ENCODE measurements at regions not wholly inside any gene's neighbourhood (a gene's known extent, or its start where the extent isn't known, plus 50 kb on each side); places are given as distances from the start of the nearest gene placed in this dataset.
"Not testable (repeated sequence)": the region's sequence is repeated elsewhere in the genome, so short reads cannot be mapped to it uniquely, and the experiment has no call there.

DNA sequence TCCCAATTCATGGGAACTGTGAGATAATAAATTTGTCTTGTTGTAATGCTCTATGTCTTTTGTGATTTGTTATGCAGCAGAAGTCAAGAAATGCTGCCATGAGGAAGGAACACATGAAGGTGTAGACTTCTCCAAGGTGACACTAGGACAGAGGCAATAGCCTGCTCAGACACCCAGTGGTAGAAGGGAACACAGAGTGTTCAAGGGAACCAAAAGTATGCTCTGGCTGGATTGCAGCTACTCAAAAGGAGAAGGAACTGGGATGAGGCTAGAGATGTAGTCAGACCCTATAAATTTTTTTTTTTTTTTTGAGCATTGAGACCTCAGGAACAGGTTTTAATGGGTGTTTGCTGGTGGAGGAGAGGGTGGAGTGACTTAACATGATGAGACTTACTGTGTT is 232.5 kb downstream of the PARP8 start:
- DNase-seq = no peak

DNA sequence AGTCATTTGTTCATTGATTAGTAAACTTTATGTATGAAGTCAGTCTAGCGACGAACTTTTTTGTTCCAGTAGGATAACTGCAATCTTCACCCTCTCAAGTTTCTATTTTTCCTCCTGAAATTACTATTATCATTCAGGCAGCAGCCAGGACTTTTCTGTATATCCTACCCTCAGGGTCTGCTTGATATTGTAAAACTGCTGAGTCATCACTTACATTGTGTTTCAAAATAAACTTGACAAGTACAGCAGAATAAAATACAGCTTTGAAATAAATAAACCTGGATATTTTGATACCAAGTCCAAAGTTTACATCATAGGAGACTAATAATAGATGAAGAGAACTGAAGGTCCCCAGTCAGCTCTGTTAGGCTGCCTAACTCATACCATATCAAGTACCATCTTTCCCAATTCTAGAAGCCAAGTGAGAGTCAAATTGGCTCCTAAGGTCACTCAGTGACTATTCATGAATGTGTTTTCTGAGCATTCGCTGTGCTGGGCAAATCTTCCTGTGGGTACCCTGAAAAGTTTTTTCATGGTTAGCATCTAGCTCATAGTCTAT is 234.6 kb downstream of the PARP8 start:
- no peak for DNase-seq

DNA sequence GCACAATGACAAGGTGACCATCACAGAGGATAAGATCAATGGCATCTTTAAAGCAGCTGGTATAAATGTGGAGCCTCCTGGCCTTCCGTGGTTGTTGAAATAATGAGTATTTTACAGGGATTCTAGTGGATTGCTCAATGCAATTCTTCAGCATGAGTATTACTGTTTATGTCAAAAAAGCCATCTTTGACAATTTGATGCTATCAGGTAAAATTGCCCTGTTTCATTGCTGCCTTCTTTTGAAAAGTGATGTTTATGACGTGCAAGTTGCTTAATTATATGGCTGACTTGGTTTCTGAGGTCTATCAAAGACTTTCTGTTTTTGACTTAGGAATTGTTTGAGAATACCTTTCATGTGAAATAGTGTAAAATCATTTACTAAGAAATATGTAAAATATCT is 237.2 kb downstream of the PARP8 start:
- no peak for DNase-seq

DNA sequence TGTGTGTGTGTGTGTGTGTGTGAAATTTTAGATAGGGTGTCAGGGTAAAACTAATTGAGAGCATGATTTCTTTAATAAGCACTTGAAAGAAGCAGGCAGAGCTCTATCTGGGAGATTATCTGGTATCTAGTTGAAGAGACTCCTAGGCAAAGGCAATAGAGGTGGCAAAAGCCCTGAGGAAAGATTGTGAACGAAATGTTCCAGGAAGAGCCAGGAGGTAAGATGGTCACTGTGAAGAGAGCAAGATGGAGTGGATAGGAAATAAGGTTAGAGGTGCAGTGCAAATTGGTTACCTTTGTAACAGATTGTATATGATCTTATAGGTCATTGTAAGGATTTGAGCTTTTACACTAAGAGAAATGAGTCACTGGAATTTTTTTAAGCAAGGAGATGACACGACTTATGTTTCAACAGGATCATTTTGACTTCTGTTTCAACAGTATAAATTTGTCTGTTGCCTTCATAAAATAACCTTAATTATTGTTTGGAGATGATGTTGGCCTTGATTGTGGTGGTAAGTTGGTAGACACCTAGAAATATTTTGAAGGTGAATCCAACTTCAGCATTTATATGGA is 239.6 kb downstream of the PARP8 start:
- DNase-seq = no peak

DNA sequence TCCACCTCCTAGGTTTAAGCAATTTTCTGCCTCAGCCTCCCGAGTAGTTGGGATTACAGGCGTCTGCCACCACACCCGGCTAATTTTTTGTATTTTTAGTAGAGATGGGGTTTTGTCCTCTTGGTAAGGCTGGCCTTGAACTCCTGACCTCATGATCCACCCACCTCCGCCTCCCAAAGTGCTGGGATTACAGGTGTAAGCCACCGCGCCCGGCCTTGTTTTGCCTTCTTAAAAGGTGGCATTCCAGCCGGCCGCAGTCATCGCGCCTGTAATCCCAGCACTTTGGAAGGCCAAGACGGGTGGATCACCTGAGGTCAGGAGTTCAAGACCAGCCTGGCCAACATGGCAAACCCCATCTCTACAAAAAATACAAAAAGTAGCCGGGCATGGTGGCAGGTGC is 253.7 kb downstream of the PARP8 start:
- DNase-seq = not testable (repeated sequence)

DNA sequence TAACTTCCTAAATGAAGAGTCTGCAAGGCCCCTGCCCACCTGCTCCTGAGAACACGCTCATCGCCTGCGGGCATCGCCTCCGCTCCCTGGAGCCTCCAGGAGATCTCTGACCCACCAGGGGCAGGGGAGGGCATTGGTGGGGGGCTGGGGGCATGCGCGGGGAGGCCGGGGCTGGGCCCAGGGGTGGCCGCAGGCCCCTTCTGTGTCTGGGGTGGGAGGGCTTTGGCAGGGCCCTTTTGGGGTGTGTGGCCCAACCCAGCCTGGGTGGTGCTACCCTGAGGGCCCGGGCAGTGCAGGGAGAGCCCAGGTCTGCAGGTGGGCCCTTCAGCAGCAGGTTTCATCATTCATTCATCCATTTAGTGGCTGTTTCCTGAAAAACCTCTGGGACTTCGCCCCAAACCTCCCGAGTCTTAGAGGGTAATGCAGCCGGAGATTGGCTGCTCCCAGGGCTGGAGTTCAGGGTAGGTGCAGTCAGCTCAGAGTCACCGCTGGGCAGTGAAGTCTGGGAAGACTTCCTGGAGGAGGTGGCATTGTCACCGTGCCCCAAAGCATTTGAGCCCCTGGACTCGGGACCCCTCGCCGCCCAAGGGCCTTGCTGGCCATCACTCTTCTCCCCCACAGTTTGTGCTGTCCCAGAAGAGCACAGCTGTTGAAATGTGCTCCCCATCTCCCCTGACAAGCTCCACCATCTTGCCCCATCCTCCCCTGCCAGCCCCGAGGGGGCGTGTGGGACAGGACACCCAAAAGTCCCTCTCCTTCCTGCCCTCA is 255.1 kb downstream of the PARP8 start:
- DNase-seq = no peak

DNA sequence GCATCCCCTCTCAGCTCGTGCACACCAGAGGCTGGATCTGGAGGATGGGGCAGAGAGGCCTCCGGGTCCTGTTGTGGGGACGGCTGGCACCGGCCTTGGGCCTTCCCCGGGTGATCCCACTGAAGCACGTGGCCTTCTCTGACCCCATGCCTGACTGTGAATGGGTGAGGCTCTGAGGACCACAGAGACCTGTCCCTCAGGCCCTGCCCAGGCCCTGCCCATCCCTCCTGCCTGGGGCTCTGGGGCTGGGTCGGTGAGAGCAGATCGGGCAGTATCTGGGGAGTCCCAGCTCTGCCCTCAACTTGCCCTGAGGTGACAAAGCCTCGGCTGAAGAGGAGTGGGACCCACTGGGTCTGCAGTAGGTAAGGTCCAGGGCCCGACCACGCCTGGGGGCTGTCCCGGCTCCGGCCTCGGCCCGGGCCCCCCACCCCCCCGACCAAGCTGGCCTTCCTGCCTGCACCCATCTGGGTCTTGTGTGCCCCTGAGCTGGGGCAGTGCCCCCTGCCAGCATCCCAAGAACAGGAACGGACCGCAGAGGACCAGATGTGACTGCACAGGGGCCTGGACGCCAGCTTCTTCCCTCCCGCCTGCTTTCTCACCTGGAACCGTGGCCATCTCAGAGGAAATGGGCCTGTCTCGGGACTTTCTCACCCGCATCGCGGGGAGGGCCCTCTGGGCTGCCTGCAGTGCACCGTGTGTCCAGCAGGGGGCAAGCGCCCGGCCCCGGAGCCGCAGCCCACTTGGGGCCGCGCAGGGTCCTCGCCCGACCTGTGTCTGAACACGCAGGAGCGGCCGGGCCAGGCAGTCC is 255.9 kb downstream of the PARP8 start:
- DNase-seq = not testable (repeated sequence)

DNA sequence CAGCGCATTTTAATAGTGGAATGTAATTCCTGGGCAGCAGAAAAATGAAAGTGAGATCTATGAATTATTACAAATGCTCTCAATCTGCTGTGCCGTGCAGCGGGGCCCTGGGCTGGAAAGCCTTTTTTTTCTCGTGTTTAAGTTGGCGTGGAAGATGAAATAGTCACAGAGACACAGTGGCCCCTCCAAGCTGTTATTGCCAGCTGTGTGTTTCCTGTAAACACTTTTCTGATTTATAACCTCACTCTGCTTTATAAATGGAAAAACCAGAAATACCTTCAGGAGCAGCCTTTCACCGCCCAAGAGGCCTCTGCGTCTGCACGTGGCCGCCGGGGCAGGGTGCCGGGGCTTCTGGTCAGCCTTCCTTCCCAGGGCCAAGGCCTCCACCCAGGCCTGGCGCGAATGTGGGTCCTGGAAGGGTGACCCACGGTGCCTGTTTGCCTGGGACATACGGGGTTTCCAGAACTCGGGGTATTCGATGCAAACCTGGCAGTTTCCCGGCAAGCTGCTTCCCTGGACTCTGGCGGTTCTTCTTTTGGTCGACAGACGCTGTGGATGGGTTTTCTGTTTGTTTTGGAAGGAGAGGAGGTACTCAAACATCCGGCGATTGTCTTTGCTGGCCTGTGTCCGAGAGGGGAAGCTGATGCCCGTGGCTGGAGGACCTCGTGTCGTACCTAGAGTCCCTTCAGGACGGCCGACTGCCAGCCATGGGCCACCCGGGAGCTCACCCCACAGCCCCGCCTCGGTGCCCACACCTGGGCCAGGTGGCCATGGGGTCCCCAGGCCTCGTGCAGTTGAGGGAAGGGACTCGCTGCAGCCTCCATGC is 256.7 kb downstream of the PARP8 start:
- no peak for DNase-seq

DNA sequence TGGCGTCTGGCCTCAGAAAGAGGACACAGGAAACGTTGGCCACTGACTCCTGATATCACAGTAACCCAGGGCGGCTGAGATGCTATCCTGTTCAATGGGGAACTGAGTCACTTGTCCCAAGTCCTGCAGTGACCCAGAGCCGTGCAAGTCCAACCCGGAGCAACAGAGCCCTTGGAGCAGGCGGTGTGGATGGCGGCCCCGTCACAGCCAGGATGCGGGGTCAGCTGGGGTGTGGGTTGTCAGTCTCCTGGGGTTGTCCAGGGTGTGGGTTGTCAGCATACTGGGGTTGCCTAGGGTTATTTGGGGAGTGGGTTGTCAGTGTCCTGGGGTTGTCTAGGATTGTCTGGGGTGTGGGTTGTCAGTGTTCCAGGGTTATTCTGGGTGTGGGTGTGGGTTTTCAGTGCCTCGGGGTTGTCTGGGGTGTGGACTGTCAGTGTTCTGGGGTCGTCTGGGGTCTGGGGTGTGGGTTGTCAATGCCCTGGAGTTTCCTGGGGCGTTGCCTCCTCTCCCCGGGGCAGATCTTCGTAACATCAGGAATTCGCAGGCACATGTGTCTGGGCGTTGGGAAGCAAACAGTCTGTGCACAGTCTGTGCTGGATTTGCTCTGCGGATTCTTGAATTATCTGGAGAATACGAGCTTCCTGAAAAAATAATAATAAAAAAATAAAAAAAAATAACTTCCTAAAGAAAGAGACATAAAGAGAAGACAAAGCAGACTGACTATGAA is 257.5 kb downstream of the PARP8 start:
- no peak for DNase-seq

DNA sequence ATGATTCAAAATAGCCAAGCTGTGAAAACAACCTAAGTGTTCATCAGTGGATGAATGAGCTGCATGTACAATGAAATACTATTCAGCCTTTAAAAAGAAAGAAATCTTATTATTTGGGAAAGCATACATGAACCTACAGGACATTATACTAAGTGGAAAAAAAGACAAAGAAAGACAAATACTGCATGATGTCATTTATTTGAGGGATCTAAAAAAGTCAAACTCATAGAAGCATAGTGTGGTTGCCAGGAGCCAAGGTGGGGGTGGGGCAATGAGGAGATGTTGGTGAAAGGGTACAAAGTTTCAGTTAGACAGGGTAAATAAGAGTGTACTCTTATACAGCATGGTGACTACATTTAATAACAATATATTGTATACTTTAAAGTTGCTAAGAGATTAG is 261.5 kb downstream of the PARP8 start:
- no peak for DNase-seq

DNA sequence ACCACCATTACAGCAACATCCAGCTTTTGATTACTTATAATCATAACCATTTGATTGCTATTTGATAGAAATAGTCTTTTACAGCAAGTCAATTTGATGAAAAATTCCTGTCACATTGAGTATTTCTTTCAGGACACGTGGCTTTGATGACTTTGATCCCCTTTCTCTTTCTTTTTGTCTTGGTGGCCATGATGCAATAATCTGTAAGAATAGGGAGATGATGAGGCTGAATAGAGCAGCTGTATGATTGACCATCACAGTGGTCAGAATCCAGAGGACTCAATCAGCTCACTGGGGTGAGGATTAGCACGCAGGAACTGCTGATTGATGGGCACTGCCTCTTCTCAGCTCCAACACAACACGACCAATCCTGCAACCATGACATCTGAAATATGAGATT is 262.7 kb downstream of the PARP8 start:
- DNase-seq = no peak

DNA sequence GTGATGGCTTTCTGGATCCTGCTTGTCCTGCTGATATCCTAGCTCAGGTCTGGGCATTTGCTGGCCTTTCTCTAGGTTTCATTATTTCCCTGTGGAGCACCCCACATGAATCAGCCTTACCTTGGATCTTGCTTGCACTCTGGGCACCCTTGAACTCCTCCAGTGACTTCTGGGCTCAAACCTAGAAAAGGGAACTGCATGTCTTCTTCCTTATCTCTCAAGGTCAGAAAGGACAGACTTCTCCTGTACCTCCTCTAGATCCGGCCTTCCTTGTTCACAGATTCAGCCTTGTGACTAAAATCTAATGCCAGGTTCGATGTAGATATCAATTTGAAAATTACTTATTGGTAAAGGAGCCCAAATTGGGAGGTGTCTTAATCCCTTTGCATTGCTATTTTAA is 267.9 kb downstream of the PARP8 start:
- no peak for DNase-seq

DNA sequence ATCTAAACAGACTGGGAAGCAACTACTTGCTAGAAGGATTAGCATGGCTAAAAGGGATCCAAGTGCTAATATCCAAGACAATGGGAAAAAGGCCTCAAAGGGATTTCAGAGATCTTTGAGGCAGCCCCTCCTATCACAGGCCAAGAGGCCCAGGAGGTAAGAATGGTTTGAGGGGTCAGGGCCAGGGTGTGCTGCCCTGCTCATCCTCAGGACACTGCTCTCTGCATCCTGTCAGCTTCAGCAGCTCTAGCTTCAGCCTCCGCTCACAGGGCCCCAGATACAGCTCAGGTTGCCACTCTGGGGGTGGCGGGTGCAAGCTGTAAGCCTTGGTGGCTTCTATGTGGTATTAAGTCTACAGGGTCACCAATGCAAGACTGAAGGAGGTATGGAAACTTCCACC is 278.7 kb downstream of the PARP8 start:
- DNase-seq = no peak

DNA sequence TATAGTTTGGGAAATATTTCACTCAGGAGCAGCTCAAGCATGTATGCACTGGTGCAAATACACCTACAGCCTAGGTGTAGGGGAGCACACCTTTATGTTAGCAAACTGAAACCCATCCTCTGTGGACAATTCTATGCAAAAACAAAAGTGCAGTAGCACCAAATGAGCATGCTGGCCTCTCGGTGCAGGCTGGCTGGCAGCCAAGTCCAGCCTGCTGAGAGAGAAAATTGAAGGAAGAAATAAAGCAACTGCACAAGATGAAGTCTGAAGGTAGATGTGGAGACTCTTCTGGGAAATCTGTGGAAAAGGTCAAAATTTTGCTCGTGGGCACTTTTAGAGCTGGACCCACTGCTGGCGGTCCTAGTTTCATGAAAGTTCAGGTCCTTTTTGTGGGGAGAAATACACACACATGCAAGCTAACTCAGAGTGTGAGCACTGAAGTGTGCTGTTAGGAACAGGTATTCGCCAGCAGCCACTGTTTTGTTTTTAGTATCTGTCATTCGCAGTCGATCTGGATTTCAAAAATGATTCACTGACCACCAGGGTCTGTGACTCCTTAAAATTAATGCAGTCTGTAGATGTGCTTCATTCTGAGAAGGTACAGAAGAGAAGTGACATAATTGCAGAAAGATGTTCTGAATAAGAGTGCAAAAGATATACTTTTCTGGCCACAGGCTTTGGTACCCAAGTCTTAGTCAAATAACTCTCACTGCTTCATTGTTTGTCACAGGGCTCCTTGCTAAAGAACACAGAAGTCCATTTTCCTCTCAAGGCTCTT is 281.7 kb downstream of the PARP8 start:
- no peak for DNase-seq

DNA sequence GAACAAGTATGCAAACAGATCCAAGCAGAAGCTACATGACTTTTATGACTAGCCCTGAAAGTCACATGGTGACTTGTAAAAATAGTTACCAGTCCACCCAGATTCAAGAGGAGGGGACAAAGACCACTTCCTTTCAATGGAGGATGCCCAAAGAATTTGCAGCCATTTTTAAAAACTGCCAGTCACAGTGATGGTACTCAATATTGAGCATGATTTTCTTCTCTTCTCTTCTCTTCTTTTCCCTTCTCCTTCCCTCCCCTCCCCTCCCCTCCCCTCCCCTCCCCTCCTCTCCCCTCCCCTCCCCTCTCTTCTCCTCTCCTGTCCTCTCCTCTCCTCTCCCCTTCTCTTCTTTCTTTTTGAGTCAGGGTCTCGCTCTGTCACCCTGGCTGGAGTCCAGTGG is 286.9 kb downstream of the PARP8 start:
- no peak for DNase-seq

DNA sequence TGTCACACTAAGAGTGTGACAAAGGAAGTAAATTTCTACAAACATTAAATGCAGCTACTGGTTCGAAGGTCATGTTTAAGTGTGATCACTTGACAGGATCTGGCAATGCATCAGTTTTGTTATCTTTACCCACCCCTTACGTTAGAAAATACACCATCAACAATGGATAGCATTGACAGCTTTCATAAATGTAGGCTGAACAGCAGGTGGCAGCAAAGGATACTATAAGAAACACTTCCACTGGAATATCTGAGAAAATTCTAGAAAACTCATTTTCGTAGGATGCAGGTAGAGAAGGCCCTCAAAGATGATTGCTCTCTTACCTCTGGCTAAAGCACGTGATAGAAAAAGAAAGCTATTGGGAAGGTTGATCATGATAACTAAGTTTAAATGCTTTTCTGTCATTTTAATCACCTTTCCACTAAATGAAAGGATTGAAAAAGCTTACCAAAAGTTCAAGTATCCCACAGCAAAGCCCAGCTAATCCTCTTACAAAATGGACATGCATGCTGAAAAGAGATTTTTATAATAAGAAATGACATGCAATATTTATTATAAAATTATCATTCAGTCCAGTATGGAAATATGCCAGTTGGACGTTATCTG is 292.5 kb downstream of the PARP8 start:
- no peak for DNase-seq

DNA sequence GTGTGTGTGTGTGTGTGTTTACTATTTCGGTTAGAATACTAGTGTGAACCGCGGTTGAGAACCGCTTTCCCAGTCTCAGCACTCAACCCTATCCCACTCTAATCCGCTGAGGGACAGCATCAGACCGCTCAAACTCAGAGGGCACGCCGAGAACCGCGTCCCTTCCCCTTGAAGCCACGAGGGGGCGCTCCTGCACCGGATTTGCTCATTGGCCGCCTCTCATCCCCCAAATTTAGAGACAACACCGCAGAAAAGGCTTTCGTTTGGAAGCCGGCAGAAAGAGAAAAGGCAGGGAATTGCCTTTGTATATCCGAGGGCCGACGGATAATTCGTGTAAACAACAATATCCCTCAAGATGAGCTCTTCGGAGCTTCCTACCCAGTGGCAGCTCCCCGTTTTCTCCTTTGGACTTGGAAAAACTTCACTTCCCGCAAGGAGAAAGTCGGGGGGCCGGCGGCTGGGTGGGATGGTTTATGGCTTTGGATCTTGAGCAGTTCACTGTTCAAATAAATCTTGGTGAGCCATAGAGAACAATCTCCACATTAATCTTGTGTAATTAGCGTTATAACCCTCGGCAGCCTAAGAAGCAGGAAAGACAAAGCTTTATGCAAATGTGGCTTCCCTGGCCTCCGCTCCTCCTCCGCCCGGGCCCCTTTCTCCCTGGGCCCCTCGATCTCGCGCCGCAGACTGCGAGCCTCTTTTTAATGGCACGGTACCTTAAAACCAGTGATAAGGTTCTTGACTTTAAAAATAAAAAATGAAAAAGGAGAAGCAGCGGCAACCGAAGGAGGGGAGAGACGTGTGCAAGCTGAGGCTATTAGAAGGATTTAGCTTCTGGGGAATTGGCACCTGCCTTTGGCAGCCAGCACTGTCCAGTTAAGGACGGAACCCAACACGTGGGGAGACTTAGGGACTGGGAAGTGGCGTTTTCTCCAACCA is 296.8 kb downstream of the PARP8 start:
- peak; percentile 1 for DNase-seq

DNA sequence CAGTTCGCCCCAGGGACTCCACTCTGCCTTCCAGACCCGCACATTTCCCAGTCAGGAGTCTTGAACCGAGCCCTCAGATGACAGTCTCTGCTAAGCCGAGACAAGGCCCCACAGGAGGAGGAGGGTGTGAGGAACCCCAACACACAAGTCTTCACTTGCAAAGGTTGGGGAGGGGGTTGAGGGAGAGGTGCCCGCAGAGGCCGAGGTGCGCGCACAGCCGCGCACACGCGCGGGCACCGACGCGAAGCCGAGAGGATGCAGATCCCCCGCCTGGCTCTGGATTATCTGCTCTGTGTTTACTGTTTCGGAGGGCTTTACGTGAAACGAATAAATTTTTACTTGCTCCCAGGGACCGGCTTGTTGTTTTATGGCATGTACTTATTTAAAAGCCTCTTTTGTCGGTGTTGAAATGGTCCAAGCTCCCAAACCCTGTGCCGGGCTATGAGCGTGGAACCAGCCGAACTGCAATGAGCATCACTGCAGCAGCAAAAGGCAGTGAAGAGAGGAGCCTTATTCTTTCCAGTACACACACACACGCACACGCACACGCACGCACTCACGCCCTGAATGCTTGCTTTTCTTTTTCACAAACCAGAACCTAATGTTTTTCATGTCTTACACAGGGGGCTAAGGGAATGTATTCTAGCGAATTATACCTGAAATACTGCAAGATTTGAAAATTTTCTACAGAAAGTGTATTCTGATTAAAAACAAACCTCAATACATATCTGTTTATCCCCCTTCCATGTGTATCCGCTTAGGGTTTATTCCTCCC is 297.7 kb downstream of the PARP8 start:
- no peak for DNase-seq
